HG03159 (cell line): ENCODE measurements at regions not wholly inside any gene's neighbourhood (a gene's known extent, or its start where the extent isn't known, plus 50 kb on each side); places are given as distances from the start of the nearest gene placed in this dataset.
"Not testable (repeated sequence)": the region's sequence is repeated elsewhere in the genome, so short reads cannot be mapped to it uniquely, and the experiment has no call there.

Source experiments
- ATAC-seq: cut with Tn5 transposase; IDR thresholded peaks from one replicate; pipeline ENCODE4 v1.9.1; 2021; ENCODE audit warnings: mild to moderate bottlenecking, moderate library complexity; ENCODE audit not compliant: unreplicated experiment

DNA sequence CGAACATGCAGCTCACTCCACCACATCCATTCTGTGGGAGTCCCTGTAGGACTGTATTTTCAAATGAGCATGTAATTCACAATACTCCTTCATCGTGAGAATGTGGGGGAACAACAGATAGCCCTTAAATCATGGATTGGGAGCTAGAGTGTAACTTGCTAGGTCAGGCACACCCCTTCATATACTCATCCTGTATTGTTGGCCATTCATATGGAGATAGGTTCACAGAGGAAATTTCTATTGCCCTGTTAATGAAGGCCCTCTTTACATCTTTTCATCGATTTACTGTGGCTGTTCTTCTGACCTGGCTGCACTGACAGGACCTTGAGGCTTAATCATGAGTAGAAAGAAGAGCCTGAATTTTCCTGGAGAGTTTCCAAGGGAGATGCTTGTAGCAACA lies 193.8 kb upstream of the DPP10 start:
- ATAC-seq, result no peak

DNA sequence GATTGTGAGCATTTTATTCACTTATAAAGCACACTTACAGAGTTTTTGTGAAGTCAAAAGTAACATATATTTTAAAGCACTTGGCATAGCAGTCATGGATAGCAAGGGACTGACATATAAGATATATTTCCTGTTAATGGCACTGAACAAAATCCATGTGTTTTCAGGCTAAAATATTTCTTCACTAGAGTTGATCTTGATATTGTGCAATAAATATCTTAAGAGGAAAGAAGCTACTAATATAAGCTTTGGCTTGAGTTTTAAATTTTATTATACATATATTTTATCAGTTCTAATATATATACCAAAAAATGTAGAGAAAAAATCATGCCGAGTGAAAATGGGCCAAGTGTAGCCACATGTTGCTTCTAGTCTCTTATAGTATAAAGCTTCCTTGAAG lies 189.7 kb upstream of the DPP10 start:
- ATAC-seq, result no peak

DNA sequence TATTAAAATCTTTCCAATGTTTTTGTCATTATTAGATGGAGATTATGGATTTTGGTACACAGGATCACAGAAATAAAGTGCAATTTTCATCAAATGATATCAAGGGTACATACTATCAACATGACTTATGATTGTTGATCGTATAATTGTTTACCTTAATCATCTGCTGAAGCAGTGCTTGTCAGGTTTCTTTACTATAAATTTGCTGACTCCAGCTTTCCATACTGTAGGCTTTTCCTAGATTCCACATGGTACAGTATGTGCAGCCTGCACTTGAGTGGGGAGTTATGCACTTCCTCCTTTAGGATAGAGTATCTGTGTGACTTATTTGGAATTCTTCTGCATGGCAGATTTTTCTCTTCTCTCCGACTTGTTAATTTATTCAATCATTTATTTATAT lies 187.6 kb upstream of the DPP10 start:
- no peak for ATAC-seq

DNA sequence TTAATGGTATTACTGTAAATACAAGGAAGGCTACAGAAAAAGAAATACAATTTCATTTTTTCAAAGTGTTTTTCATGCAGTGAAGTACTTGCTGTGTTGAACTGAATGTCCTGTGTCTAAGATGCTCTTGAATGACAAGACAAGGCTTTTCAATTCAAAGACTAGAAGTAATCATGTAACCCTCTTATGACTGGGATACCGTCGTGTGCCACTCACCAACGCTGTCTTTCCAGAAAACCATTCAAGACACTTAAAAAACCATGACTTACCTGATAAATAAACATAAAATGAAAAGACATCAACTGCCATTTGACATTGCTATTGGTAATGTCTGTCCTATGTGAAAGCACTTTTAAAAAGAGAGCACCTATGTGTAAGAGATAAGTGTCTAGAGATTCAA lies 183.1 kb upstream of the DPP10 start:
- no peak for ATAC-seq

DNA sequence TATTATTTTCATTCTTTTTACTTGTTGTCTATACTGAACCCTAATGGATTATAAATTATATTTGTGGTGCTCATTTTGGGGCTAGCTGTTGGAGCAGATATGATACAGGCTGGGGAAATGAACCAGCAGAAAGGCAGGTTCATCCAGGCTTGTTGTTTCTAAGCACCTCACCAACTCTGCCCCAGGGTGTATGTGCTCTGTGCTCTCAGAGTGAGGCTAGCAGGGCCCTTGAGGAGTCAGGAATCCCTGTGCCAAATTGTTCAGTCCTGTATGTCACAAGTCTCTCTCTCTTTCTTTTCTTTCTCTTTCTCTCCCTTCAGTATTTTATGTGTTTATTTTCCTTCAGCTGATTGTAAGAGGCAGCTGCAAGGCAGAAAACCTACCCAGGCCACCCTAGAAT lies 181.1 kb upstream of the DPP10 start:
- ATAC-seq, result no peak

DNA sequence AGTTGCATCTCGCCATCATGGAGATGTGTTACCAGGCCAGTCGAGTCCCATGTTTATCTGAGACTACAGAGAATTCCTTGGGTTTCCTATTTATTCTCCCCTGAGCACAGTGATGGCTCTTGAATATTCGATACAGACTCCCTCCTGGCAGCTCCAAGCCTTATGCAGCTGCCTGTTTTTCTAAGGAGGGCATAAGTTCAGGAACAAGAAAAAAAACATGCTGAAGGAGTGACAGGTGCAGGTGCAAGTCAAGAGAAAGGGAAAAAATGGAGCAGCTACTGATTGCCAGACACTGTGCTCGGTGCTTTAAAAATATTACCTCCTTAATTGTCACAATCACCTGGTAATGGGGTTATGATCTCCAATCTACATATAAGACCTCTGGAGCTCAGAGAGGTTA lies 177.2 kb upstream of the DPP10 start:
- no peak for ATAC-seq

DNA sequence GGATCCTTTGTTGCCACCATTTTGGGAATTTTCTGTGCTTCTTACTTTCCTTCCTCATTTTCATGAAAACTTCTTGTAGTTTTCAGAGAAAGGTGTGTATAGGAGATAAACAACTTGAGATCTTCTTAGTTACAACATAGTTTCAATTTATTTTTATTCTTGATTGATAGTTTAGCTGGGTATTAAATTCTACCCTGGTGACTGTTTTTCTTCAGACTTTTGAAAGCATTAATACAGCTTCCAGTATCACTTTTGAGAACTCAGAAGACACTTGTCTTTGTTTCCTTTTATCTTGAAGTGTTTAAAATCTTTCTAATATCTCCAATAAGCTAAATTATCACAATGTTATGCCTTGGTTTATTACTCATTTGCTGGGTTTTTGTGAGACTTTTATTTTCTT lies 167.5 kb upstream of the DPP10 start:
- ATAC-seq, result no peak

DNA sequence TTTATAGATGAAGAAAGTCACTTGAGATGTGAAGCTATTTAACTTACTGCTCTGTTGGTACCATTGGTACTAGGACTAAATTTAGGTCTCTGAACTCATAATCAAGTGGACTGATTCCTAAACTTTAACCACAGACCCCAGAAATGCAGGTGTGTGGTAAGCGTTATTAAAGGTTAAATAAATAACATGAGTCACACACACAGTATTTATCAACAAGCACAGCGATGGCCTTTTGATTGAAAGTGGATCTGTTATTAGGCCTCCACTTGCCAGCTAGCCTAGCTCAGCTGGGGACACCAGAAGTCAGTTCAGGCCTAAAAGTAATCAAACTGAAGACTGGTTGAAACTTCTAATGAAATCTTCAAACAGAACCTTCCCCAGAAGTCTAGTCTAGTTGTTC lies 161.3 kb upstream of the DPP10 start:
- no peak for ATAC-seq

DNA sequence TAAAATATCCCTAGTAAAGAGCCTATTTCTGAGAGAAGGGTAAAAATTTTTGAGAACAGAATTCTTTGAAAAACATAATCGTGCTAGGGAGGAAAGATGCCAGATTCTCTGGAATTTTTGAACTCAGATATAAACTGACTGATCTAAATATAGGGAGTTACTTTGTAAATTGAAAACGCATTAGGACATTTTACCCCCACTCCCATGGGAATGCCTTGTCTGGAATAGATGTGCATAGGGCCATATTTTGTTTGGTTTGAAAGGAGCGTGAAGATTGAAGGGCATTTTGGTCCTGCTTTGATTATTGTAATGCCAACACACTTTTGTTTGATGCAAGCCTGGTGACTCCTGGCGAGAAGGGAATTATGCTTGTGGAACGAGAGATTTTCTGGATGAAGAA lies 158.7 kb upstream of the DPP10 start:
- ATAC-seq, result no peak

DNA sequence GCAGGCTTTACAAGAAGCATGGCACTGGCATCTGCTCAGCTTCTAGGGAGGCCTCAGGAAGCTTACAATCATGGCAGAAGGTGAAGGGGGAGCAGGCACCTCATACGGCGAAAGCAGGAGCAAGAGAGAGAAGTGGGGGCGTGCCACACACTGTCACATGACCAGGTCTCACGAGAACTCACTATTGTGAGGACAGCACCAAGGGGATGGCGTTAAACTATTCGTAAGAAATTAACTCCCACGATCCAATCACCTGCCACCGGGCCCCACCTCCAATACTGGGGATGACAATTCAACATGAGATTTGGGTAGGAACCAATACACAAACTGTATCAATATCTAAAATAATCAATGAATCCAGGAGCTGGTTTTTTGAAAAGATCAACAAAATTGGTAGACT lies 156.0 kb upstream of the DPP10 start:
- no peak for ATAC-seq

DNA sequence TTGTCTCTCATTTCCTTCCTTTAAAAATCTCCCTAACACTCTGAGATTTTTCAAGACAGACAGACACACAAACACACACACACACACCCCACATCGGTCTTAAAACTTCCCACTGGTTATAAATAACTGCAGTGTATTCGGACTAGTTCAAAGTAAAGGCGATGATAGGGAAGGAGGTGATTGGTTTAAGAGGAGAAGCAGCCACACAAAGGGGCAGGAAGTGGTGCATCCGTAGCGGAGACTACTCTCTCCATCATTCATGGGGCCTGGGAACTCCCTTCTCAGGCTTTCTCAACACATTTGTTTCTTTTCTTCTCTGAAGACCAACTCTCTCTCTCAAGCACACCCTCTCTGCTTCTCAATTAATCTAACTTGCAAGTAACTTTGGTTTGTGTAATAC lies 149.1 kb upstream of the DPP10 start:
- ATAC-seq, result no peak

DNA sequence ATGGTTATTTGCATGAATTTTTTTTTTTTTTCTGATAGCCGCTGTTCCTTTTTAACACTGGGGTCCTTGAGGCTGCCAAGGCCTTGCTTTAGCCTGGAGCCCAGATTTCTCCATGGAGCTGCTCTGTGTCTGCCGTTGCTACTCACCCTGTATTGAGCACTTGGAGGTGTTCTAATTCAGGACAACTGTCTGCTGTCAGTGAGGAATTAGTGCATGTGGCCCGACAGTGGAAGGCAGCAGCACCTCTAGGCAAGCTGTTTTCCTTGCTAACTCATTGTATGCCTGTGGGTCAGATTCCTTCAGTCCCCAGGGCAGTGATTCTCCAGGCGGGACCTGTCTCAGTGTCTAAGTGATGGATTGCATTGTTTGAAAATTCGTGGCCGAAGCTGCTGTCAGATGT lies 147.7 kb upstream of the DPP10 start:
- ATAC-seq, result no peak

DNA sequence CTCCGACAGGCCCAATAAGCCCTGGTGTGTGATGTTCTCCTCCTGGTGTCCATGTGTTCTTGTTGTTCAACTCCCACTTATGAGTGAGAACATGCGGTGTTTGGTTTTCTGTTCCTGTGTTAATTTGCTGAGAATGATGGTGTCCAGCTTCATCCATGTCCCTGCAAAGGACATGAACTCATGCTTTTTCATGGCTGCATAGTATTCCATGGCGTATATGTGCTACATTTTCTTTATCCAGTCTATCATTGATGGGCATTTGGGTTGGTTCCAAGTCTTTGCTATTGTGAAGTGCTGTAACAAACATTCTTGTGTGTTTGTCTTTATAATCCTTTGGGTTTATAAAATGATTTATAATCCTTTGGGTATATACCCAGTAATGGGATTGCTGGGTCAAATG lies 142.1 kb upstream of the DPP10 start:
- not testable (repeated sequence) for ATAC-seq

DNA sequence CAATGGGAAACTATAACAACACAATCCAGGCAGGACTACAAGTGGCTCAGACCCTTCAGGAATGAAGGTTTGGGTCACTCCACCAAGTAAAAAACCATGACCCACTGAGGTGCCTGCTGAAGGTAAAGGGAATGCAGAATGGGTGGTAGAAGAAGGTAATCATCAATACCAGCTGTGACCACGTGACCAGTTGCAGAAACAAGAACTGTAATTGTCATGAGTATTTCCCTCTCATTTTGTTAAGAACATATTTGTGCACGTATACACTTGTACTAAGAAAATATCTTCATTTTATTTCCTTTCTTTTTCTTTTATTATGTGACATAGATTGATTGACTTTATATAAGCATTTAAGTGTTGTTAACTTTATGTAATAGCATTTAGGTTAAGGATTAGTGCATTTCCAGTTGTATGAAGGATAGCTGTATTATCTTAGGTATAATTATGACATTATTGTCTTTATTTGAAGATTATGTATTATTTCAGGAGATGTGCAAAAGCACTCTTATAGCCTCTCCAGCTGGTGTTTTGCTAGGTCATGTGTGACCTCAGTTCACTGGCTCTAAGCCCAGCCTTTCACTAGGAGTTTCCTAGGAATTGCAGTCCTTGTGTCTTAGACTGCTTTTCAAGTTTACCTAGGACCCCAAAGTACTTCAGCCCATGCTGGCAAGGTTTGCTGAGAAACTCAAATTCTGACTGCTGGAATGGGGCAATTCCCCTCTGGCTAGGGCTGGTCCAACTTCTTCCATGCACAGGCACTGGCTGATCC lies 125.7 kb upstream of the DPP10 start:
- ATAC-seq, result no peak

DNA sequence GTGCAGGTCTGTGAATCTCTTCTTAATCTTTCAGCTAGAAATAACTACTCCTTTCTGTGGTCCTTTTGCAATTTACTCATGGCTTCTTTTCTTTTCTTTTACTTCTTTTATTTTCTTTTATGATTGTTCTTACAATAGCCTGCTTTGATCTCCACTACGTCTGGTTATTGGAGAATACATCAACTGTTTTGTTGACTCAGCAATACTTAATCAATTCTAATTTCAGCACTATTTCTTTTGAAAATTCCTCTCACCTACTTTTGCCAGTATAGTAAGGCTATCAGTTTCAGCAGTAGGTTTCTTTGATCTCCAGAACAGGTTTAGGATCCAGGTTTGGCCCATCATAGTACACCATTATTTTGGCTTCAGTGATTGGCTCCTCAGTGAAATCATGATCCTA lies 111.8 kb upstream of the DPP10 start:
- no peak for ATAC-seq

DNA sequence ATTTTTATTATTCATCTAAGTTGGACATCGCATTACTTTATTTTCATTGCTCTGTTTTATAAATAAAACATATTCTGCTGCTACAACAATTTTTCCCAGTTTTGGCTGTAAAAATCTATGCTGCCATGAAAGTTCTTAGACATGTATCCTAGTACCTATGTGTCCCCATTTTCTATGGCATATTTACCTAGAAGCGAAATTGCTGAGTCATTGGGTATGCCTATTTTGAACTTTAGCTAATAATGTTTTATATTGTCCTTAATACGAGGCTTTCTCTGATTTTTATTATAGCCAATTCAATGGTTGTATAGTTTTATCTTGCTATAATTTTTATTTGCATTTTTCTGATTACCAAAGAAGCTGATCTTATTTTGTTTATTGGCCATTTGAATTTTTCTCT lies 110.5 kb upstream of the DPP10 start:
- ATAC-seq, result no peak

DNA sequence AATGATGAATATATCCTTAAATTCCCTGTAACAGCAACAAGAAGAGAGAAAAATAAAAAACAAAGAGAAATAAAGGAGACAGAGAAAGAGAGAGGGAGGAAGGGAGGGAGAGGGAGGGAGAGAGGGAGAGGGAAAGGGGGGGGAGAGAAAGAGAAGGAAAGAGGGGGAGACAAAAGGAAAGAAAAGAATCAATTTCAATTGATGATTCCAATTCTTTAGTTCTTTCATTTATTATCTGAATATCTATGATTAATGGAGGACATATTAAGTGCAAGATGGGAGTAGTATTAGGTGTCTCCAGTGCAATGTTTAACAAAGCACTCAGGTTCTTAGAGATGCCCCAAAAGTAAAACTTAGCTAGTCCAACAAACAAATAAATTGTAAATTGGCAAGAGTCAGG lies 97.2 kb upstream of the DPP10 start:
- no peak for ATAC-seq

DNA sequence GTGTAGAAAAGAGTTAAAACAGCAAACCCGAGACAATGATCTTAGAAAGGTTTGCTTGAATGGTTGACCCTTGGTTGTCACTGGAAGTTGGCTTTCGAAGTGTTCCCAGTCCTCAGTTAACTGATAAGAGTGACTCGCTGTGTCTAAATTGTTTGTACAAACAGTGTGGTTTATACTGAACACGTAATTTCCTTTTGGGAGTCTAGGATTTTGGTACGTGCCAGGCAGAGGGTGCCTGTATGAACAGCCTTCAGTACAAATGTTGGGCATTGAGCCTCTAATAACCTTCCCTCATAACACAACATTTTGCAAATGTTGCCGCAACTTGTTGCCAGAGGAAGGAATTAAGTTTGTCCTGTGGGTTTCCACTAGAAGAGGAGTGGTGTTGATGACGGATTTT lies 95.8 kb upstream of the DPP10 start:
- ATAC-seq, result no peak

DNA sequence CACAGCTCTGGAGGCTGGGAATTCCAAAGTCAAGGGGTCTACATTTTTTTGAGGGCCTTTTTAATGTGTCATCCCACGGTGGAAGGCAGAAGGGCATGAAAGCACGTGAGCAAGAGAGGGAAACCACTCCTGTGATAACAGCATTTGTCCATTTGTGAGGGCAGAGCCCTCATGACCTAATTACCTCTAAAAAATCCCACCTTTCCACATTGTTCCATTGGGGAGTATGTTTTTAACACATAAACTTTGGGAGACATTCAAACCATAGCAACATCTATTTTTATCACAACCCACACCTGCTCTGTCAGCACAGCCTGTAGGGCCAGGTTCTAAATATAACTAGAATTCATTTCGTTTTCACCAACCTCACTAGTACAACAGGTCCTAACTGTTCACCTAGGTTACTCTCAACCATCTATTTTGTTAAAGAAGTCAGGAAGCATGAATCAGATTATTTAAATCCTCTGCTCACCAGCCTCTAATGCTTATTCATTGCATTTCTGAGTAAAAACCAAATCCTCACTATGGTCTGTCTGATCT lies 92.2 kb upstream of the DPP10 start:
- ATAC-seq, result no peak

DNA sequence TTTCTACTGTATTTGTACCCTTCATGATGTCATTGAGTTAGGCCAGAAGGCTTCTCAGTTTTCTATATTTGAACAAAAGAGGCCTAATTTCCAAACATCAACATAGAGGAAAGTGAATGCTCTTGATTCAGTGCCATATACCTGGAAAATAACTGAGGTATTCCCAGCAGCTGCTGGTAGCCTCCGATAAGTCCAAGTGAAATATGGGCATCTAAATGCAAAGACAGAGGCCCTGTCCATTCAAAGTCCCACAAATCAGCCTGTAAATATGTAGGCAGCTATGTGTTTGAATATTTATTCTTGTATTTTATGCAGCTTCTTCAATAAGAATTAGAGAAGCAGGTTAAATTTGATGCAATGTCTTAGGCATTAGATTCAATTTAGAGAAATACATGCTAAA lies 89.5 kb upstream of the DPP10 start:
- ATAC-seq, result no peak

DNA sequence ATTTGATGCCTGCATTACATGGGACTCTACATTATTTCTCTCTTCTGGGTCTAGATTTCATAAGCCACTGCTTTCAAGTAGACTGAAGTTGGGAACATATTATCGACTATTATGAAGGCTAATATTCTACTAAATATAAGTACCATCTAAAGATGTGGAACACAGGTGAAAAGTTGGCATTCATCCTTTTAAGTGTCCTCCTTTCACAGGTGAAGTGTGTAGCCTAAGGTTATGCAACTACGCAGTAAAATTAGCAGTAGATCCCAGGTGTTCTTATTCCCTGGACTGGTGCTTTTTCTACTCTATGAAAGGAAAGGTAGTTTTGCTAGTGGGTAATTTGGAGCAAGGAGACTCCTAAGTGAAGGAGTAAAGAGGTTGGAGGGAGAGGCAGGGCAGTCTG lies 88.2 kb upstream of the DPP10 start:
- no peak for ATAC-seq

DNA sequence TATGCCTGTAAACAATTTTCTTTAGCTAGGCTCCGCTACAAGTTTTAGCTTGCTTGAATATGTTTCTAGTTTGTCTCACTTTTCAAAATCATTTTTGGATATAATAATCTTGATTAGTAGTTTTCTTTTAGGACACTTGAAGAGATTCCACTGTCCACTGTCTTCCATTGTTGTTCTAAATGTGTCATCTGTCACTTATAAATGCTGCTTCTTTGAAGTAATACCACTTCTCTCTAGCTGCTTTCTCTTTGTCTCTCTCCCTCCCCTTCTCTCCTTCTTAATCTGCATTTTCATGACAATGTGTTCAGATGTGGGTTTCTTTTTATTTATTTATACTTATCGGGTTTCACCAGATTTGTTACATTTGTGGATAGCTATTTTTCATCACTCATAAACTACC lies 73.7 kb upstream of the DPP10 start:
- ATAC-seq, result no peak

DNA sequence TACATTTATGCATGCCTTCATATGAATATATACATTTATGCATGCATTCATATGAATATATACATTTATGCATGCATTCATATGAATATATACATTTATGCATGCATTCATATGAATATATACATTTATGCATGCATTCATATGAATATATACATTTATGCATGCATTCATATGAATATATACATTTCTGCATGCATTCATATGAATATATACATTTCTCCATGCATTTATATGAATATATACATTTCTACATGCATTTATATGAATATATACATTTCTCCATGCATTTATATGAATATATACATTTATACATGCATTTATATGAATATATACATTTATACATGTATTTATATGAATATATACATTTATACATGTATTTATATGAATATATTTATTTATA lies 70.7 kb upstream of the DPP10 start:
- ATAC-seq, result not testable (repeated sequence)
